C4-2B (cell line): ENCODE measurements at regions not wholly inside any gene's neighbourhood (a gene's known extent, or its start where the extent isn't known, plus 50 kb on each side); places are given as distances from the start of the nearest gene placed in this dataset.

Experiments
- CTCF ChIP-seq: fragments of 450-650 bp; conservative IDR thresholded peaks from 2 replicates; pipeline ENCODE4 v1.5.1; 2017; ENCODE audit warnings: mild to moderate bottlenecking
- ZFX ChIP-seq: fragments of 450-650 bp; IDR thresholded peaks from 2 replicates; pipeline ENCODE4 v1.6.1; 2017

- TF ChIP-seq CTCF: no peak
- no peak for TF ChIP-seq ZFX
Measured at GRCh38 chr15:95830281-95830680, 500.2 kb upstream of the NR2F2 start.
